ENCODE measurements at regions not wholly inside any gene's neighbourhood (a gene's known extent, or its start where the extent isn't known, plus 50 kb on each side); places are given as distances from the start of the nearest gene placed in this dataset.

GRCh38 chr2:34936089-34936488 is 1337.0 kb upstream of the FAM98A start:
- no peaks in the 10 kb centered on the region for H3K27me3 ChIP-seq
- H3K36me3 ChIP-seq: no peaks in the 10 kb centered on the region
- no peak overlapping the region for H3K27ac ChIP-seq
- no peak overlapping the region for H3K4me3 ChIP-seq
- H3K9me3 ChIP-seq: no peaks in the 10 kb centered on the region
- no peak for DNase-seq
- no peaks in the 10 kb centered on the region for H3K4me1 ChIP-seq
- no peak for TF ChIP-seq POLR2A (IDR thresholded peaks at IDR 0.05)
- no peak for TF ChIP-seq CTCF (IDR thresholded peaks at IDR 0.05)

GRCh38 chr2:34912084-34912483 is 1313.0 kb upstream of the FAM98A start:
- H3K36me3 ChIP-seq: no peaks in the 10 kb centered on the region
- TF ChIP-seq POLR2A (IDR thresholded peaks at IDR 0.05) (no peak), CTCF (IDR thresholded peaks at IDR 0.05) (no peak)
- H3K4me3 ChIP-seq: no peak overlapping the region
- H3K4me1 ChIP-seq: no peaks in the 10 kb centered on the region
- H3K9me3 ChIP-seq: no peaks in the 10 kb centered on the region
- DNase-seq: no peak
- H3K27me3 ChIP-seq: no peaks in the 10 kb centered on the region
- no peak overlapping the region for H3K27ac ChIP-seq

GRCh38 chr2:34909992-34910705 is 1311.0 kb upstream of the FAM98A start:
- H3K4me3 ChIP-seq: no peak overlapping the region
- H3K9me3 ChIP-seq: no peaks in the 10 kb centered on the region
- H3K4me1 ChIP-seq: no peaks in the 10 kb centered on the region
- H3K36me3 ChIP-seq: no peaks in the 10 kb centered on the region
- DNase-seq: no peak
- TF ChIP-seq CTCF (IDR thresholded peaks at IDR 0.05): no peak
- TF ChIP-seq POLR2A (IDR thresholded peaks at IDR 0.05): no peak
- H3K27ac ChIP-seq: no peak overlapping the region
- no peaks in the 10 kb centered on the region for H3K27me3 ChIP-seq

GRCh38 chr2:34907812-34908211 is 1308.7 kb upstream of the FAM98A start:
- Histone ChIP-seq H3K36me3 (no peaks in the 10 kb centered on the region), H3K27ac (no peak overlapping the region), H3K4me1 (no peaks in the 10 kb centered on the region), H3K4me3 (no peak overlapping the region), H3K27me3 (no peaks in the 10 kb centered on the region), H3K9me3 (no peaks in the 10 kb centered on the region)
- TF ChIP-seq CTCF (IDR thresholded peaks at IDR 0.05) (no peak), POLR2A (IDR thresholded peaks at IDR 0.05) (no peak)
- DNase-seq: no peak

GRCh38 chr2:34901739-34902138 is 1302.6 kb upstream of the FAM98A start:
- H3K27ac ChIP-seq: no peak overlapping the region
- H3K9me3 ChIP-seq: no peaks in the 10 kb centered on the region

More at GRCh38 chr2:34901739-34902138, 1302.6 kb upstream of the FAM98A start:
- no peak for DNase-seq
- no peaks in the 10 kb centered on the region for H3K36me3 ChIP-seq
- no peaks in the 10 kb centered on the region for H3K27me3 ChIP-seq
- no peak for TF ChIP-seq CTCF (IDR thresholded peaks at IDR 0.05)
- TF ChIP-seq POLR2A (IDR thresholded peaks at IDR 0.05): no peak
- H3K4me3 ChIP-seq: no peak overlapping the region
- no peaks in the 10 kb centered on the region for H3K4me1 ChIP-seq
